Neural cell (in vitro differentiated cells): ENCODE measurements at regions not wholly inside any gene's neighbourhood (a gene's known extent, or its start where the extent isn't known, plus 50 kb on each side); places are given as distances from the start of the nearest gene placed in this dataset.

Experiments used
- H2AFZ ChIP-seq: fragments of 200-600, 300-800 bp; sonication (generic), shearing (Covaris generic); 2 replicates; pipeline ENCODE4 v1.6.0; 2014; ENCODE audit warnings: low read depth, mild to moderate bottlenecking, antibody characterized with exemption, low read length, moderate library complexity
- H3F3A ChIP-seq: fragments of 200-600 bp; shearing (Covaris generic); 2 replicates; pipeline ENCODE4 v1.6.1; 2016; ENCODE audit warnings: mild to moderate bottlenecking, moderate library complexity, mixed read lengths, antibody characterized with exemption, low read length; ENCODE audit not compliant: insufficient read depth, poor library complexity, severe bottlenecking
- H3K27ac ChIP-seq: fragments of 200-600, 300-800 bp; sonication (generic), shearing (Covaris generic); 2 replicates; pipeline ENCODE4 v1.5.1; 2014; ENCODE audit warnings: mild to moderate bottlenecking, low read length, moderate library complexity
- H3K27me3 ChIP-seq: fragments of 300-800, 200-600 bp; sonication (generic), shearing (Covaris generic); 2 replicates; pipeline ENCODE4 v1.6.0; 2014; ENCODE audit warnings: mild to moderate bottlenecking, low read depth, low read length, moderate library complexity; ENCODE audit not compliant: insufficient read depth
- H3K36me3 ChIP-seq: fragments of 300-800, 200-600 bp; sonication (generic), shearing (Covaris generic); 2 replicates; pipeline ENCODE4 v1.5.1; 2014; ENCODE audit warnings: mild to moderate bottlenecking, antibody characterized with exemption, low read length, moderate library complexity; ENCODE audit not compliant: insufficient read depth
- H3K4me2 ChIP-seq: fragments of 300-800, 200-600 bp; sonication (generic), shearing (Covaris generic); 2 replicates; pipeline ENCODE4 v1.6.0; 2014; ENCODE audit warnings: mild to moderate bottlenecking, low read length
- H3K4me3 ChIP-seq: fragments of 300-800, 200-600 bp; sonication (generic), shearing (Covaris generic); 2 replicates; pipeline ENCODE4 v1.5.1; 2014; ENCODE audit warnings: mild to moderate bottlenecking, low read length, moderate library complexity
- H3K79me2 ChIP-seq: fragments of 200-600 bp; shearing (Covaris generic); replicated peaks from 2 replicates; pipeline ENCODE4 v1.6.0; 2014; ENCODE audit warnings: mild to moderate bottlenecking, low read length, moderate library complexity; ENCODE audit not compliant: insufficient read depth
- H3K9ac ChIP-seq: fragments of 300-800, 200-600 bp; sonication (generic), shearing (Covaris generic); 2 replicates; pipeline ENCODE4 v1.6.1; 2016; ENCODE audit warnings: mild to moderate bottlenecking, low read length, mixed read lengths
- H3K9me2 ChIP-seq: fragments of 200-600 bp; shearing (Covaris generic); 2 replicates; pipeline ENCODE4 v1.6.1; 2016; ENCODE audit warnings: mild to moderate bottlenecking, low read length, mixed read lengths; ENCODE audit not compliant: insufficient read depth
- H3K9me3 ChIP-seq: fragments of 200-600, 300-800 bp; sonication (generic), shearing (Covaris generic); 2 replicates; pipeline ENCODE4 v1.6.1; 2016; ENCODE audit warnings: mild to moderate bottlenecking, mixed run types, low read length, moderate library complexity, mixed read lengths
- H4K20me1 ChIP-seq: fragments of 200-600 bp; shearing (Covaris generic); 2 replicates; pipeline ENCODE4 v1.6.1; 2016; ENCODE audit warnings: mild to moderate bottlenecking, mixed run types; ENCODE audit not compliant: insufficient read depth
- EP300 ChIP-seq: fragments of 450-650 bp; conservative IDR thresholded peaks from 2 replicates; pipeline ENCODE4 v1.6.1; 2014; ENCODE audit warnings: antibody characterized with exemption, mild to moderate bottlenecking, moderate library complexity; ENCODE audit not compliant: poor library complexity, severe bottlenecking
- EZH2 ChIP-seq: fragments of 200-600, 300-800 bp; shearing (Covaris generic), sonication (generic); IDR thresholded peaks from 2 replicates; pipeline ENCODE4 v1.6.1; 2014; ENCODE audit warnings: antibody characterized with exemption, low read length, borderline replicate concordance, mild to moderate bottlenecking; ENCODE audit not compliant: insufficient read depth, poor library complexity, severe bottlenecking
- MXI1 ChIP-seq: fragments of 450-650 bp; conservative IDR thresholded peaks from 2 replicates; pipeline ENCODE4 v1.6.1; 2014; ENCODE audit warnings: antibody characterized with exemption, mild to moderate bottlenecking; ENCODE audit not compliant: poor library complexity, severe bottlenecking
- POLR2AphosphoS5 ChIP-seq: IDR thresholded peaks from 2 replicates; pipeline ENCODE4 v1.6.1; 2012
- RAD21 ChIP-seq: fragments of 450-650 bp; conservative IDR thresholded peaks from 2 replicates; pipeline ENCODE4 v1.6.1; 2014; ENCODE audit warnings: antibody characterized with exemption, mild to moderate bottlenecking, moderate library complexity
- SMC3 ChIP-seq: fragments of 450-650 bp; conservative IDR thresholded peaks from 2 replicates; pipeline ENCODE4 v1.6.1; 2014; ENCODE audit warnings: antibody characterized with exemption, mild to moderate bottlenecking, moderate library complexity; ENCODE audit not compliant: poor library complexity
- TAF1 ChIP-seq: IDR thresholded peaks from 2 replicates; pipeline ENCODE4 v1.6.1; 2012; ENCODE audit warnings: low read depth
- small RNA-seq, 3 experiments: library from RNA; depleted of rRNA; stranded (forward); fragments of <200 nt; gene quantifications; one replicate each; pipeline ENCODE3, GENCODE V24; 2012
- TF ChIP-seq, protein P1 (sequence below): IDR thresholded peaks from 2 replicates; pipeline ENCODE4 v1.6.1; 2012; ENCODE audit warnings: borderline replicate concordance
- TF ChIP-seq, protein P2 (sequence below): fragments of 450-650 bp; IDR thresholded peaks from 2 replicates; pipeline ENCODE4 v1.5.1; 2014; ENCODE audit warnings: antibody characterized with exemption, mild to moderate bottlenecking, moderate library complexity; ENCODE audit not compliant: poor library complexity, severe bottlenecking

DNA sequence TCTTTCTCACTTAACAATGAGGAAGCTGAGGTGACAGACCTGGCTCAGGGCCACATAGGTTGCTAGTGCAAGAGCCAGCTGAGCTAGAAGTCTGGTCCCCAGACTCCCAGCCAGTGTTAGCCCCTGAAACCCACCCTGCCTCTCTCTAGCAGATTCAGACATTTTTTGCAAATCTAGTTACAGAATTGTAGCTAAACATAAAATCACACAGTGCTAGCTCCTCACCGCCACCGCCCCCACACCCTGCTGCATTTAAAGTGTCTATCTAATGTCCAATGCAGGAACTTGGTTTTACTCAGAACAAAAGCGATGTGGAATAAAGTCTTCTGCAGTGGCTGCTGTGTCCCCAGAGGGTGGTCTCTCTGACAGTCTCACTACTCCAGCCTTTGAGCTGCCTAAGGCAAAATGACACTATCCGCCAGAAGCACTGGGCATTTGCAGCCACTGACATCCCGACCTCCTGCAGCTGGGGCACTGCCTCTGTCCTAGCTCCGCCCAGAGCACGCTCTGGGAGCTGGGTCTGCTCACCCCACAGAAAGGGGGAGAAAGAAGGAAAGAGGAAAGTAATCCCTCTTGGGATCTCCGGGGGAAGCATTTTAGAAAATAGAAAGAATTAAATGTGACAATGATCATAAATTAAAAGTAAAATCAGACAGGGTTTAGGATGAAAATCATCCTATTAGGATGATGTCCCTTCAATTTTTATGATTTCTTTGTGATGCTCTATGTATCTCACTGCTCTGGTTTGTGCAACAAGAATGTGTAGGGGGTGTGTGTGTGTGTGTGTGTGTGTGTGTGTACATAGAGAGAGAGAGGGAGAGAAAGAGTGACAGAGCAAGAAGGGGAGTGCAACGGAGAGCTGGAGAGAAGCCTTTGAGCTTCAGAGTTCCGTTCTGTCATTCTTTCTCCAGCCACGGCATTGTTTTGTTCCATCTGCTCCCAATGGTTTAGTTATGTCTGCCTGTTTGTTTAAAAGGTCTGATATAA, 50.5 kb upstream of the ST8SIA3 start:
- H3K27me3 ChIP-seq = no peaks in the 10 kb centered on the region
- no peaks in the 10 kb centered on the region for H4K20me1 ChIP-seq
- no peaks in the 10 kb centered on the region for H3K36me3 ChIP-seq
- H3K9me3 ChIP-seq = no peaks in the 10 kb centered on the region
- no peak overlapping the region for H2AFZ ChIP-seq
- H3K9ac ChIP-seq = no peak overlapping the region
- no peak overlapping the region for H3K27ac ChIP-seq
- TF ChIP-seq POLR2AphosphoS5 (no peak), MXI1 (no peak), EZH2 (no peak), EP300 (no peak), RAD21 (no peak), SMC3 (no peak), TAF1 (no peak)
- TF ChIP-seq, protein P1, sequence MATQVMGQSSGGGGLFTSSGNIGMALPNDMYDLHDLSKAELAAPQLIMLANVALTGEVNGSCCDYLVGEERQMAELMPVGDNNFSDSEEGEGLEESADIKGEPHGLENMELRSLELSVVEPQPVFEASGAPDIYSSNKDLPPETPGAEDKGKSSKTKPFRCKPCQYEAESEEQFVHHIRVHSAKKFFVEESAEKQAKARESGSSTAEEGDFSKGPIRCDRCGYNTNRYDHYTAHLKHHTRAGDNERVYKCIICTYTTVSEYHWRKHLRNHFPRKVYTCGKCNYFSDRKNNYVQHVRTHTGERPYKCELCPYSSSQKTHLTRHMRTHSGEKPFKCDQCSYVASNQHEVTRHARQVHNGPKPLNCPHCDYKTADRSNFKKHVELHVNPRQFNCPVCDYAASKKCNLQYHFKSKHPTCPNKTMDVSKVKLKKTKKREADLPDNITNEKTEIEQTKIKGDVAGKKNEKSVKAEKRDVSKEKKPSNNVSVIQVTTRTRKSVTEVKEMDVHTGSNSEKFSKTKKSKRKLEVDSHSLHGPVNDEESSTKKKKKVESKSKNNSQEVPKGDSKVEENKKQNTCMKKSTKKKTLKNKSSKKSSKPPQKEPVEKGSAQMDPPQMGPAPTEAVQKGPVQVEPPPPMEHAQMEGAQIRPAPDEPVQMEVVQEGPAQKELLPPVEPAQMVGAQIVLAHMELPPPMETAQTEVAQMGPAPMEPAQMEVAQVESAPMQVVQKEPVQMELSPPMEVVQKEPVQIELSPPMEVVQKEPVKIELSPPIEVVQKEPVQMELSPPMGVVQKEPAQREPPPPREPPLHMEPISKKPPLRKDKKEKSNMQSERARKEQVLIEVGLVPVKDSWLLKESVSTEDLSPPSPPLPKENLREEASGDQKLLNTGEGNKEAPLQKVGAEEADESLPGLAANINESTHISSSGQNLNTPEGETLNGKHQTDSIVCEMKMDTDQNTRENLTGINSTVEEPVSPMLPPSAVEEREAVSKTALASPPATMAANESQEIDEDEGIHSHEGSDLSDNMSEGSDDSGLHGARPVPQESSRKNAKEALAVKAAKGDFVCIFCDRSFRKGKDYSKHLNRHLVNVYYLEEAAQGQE = no peak
- TF ChIP-seq, protein P2, sequence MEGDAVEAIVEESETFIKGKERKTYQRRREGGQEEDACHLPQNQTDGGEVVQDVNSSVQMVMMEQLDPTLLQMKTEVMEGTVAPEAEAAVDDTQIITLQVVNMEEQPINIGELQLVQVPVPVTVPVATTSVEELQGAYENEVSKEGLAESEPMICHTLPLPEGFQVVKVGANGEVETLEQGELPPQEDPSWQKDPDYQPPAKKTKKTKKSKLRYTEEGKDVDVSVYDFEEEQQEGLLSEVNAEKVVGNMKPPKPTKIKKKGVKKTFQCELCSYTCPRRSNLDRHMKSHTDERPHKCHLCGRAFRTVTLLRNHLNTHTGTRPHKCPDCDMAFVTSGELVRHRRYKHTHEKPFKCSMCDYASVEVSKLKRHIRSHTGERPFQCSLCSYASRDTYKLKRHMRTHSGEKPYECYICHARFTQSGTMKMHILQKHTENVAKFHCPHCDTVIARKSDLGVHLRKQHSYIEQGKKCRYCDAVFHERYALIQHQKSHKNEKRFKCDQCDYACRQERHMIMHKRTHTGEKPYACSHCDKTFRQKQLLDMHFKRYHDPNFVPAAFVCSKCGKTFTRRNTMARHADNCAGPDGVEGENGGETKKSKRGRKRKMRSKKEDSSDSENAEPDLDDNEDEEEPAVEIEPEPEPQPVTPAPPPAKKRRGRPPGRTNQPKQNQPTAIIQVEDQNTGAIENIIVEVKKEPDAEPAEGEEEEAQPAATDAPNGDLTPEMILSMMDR = no peak
- H3K4me3 ChIP-seq = no peak overlapping the region
- no peaks in the 10 kb centered on the region for H3F3A ChIP-seq
- H3K79me2 ChIP-seq = no peaks in the 10 kb centered on the region
- H3K9me2 ChIP-seq = no peaks in the 10 kb centered on the region
- H3K4me2 ChIP-seq = no peak overlapping the region

Small RNA genes in the stretch of these regions (small RNA-seq; reads per million reads assigned to genes)
- 0 reads per million in 3 experiments for gene RNU6-737P
